ENCODE measurements at regions not wholly inside any gene's neighbourhood (a gene's known extent, or its start where the extent isn't known, plus 50 kb on each side); places are given as distances from the start of the nearest gene placed in this dataset.
"Not testable (repeated sequence)": the region's sequence is repeated elsewhere in the genome, so short reads cannot be mapped to it uniquely, and the experiment has no call there.

DNA sequence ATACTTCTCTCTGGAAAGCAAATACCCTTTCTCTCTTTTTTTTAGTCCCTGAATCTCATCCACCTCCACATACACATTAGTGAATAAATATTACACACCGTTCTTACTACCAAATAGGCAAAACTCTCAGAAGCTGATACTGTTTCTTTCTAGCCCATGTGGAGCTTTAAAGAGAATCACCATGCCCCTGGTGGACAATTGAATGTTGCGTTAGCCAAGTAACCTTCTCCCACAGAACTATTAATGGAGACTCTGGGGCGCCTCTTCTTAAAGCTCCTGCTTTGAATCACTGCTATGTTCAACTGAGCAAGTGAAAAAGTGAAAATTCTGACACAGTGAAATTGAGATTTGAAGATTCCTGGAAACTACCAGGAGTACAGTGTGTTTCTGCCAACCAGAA is 522.8 kb upstream of the CDH7 start:
- FAIRE-seq, result no peak
- no peak for DNase-seq (ENCODE audit: extremely low spot score, insufficient read length, low read depth)

DNA sequence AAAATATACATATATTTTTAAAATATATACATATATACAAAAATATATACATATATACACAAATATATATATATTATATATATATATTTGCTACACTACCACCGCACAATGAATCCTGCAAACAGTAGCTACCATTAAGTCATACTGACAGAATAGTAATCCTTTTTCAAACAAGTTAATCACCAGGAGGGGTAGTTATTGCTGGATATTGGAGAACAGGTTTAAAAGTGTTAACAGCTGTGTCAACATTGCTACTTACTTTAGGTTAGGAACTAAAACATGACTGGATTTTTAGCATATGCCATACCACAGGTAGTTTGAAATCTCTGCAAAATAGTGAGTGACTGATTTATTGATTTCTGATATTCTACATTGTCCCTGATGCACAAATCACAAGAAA is 529.1 kb upstream of the CDH7 start:
- DNase-seq (ENCODE audit: extremely low spot score, insufficient read length, low read depth), result no peak
- FAIRE-seq, result no peak

DNA sequence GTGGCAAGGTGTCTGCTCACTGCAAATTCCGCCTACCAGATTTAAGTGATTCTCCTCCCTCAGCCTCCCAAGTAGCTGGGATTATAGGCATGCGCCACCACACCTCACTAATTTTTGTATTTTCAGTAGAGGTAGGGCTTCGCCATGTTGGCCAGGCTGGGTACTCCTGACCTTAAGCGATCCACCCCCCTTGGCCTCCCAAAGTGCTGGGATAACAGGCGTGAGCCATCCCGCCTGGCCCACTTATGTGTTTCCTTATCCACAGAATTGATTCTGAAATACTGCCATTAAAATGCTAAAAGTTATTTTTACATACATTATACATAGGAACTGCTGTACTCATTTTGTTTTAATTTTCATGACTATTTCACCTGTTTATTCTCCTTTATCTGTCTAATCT is 529.7 kb upstream of the CDH7 start:
- DNase-seq (ENCODE audit: extremely low spot score, insufficient read length, low read depth) (no peak), FAIRE-seq (no peak)

DNA sequence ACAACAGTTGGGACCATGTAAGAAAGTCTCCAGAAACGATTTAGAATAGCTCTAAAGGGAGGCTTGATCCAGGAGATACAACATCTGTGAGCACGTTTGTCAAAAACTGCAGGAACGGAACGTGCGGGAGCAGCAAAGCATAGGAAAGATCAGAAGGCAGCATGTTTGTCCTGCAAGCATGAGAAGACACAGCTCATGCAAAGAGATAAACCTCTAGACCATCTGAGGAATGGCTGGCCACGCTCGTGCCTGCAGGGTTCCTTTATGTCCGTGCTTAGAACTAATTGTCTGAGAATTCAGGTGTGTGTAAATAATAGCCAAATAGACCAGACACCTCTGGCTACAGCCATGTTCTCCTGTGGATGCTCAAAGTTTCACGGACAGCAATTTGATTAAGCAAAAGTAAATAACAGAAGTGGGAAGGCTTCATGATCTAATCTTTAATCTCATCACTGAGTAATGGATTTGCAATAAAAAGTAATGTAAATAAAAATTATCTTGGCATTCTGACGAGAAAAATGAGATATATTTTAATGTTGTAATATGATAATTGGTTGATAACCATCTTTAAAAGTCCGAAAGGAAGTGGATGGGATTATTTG is 534.8 kb upstream of the CDH7 start:
- DNase-seq (ENCODE audit: extremely low spot score, insufficient read length, low read depth) (no peak), FAIRE-seq (no peak)

DNA sequence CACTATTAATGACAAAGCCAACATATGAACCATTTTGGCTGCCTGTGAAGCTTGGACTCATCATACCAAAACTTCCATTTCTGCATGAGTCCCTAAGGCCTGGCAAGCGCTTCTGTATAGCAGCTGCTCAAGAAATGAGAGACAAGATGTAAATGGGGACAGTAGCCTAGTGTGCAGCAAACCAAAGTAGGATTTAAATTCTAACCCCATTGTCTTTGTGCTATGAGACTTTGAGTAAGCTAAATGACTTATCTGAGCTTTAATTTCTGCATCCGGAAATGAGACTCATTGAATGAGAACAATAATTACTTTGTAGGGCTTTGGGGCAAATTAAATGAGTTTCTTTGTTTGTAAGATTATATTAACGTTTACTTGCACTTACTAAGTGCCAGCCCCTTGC is 536.4 kb upstream of the CDH7 start:
- FAIRE-seq (no peak), DNase-seq (ENCODE audit: extremely low spot score, insufficient read length, low read depth) (no peak)

DNA sequence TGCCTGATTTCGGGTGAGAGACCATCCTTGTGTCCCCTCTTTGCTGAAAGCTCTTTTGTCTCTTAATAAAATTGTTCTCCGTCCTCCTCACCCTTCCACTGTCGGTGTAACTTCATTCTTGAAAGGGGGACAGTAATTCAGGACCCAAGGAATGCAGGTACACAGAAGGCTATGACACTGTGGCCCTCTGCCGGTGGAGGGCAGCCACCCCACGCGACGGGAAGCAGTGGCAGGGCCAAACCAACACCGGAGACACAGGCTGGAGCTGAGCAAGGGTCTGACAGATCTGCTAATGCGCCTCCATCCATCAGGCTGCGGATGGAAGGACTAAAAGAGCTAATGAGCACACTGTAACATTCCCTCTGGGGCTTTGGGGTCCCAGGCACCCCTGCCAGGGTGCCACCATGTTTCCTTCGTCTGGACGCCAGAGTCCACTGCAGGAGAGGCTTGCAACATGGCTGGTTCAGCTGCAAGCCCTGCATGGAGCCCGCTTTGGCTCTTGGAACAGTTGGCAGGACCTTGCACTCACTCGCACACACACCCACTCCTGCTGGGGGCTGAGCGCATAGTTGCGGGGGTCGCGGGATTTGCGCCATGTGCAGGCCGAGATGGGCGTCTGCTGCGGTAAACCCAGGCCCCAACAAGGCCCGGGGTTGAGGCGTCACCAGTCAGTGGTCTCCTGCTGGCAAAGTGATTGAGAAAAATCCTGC is 544.1 kb upstream of the CDH7 start:
- DNase-seq (ENCODE audit: extremely low spot score, insufficient read length, low read depth), result no peak
- no peak for FAIRE-seq

DNA sequence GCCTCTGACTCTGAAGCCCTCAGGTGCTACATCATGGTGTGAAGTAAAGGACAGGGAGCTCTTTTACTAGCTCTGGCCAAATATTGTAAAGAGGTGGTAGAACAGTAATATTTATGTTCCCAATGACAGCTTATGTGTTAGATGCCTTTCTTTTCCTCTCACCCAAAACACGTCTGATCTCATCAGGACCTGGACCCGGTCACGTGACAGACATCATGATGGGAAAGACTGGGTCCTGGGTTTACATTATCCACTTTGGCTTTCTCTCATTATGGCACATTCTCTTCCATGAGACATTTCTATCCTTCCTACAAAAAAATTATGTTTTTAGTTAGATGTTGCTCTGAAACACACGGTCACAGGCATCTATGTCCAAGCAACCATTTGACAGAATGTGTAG is 548.7 kb upstream of the CDH7 start:
- no peak for DNase-seq (ENCODE audit: extremely low spot score, insufficient read length, low read depth)
- FAIRE-seq, result no peak

DNA sequence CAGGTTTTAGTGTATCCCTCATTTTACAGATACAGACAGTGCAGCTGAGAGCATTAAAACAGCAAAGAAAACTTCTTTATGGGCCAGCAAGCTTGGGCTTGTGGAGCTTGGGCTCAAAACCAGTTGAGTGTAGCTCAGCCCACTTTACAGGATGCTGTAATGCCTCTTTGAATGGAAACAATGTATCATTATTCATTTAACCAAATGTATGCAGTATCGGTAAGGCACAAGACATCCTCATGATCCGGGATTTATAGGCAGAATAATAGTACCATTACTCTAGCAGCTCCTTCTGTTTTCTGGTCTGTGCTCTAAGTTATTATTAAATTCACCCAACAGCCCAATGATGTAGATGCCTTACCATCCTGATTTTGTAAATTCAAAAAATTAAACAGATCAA is 575.1 kb upstream of the CDH7 start:
- DNase-seq (ENCODE audit: extremely low spot score, insufficient read length, low read depth) (no peak), FAIRE-seq (no peak)

DNA sequence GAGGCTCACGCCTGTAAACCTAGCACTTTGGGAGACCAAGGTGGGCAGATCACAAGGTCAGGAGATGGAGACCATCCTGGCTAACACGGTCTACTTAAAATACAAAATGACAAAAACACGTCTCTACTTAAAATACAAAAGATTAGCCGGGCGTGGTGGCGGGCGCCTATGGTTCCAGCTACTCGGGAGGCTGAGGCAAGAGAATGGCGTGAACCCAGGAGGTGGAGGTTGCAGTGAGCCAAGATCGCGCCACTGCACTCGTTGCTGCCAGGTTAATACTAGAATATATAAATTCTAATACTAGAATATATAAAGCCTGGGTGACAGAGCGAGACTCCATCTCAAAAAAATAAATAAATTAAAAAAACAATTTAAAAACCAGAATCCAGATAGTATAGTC is 588.7 kb upstream of the CDH7 start:
- DNase-seq (ENCODE audit: extremely low spot score, insufficient read length, low read depth); FAIRE-seq: not testable (repeated sequence)

DNA sequence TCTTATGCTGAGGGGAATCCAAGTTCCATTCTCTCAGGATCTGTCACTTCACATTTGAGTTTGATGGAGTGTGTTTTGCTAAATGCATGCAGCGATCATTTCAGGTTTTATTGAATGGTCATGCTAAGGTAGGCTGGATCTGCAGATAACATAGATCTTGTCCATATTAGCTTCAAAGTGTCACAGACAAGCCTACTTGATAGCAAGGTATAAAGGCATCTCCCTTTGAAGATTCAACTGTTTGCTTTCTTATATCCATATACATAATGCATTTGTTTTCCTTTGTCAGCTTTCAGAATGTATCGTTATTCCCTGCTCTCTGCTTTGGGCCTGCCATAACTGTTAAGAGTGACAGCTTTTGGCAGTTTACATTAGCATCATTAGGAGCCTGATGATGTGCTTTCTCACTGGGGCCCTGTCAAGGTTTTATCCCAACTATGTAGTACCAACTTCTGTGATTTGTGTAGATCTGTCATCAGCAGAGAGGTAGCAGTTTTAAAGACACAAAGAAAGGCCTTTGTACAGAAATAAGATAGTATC is 604.3 kb upstream of the CDH7 start:
- FAIRE-seq, result no peak
- no peak for DNase-seq (ENCODE audit: extremely low spot score, insufficient read length, low read depth)

DNA sequence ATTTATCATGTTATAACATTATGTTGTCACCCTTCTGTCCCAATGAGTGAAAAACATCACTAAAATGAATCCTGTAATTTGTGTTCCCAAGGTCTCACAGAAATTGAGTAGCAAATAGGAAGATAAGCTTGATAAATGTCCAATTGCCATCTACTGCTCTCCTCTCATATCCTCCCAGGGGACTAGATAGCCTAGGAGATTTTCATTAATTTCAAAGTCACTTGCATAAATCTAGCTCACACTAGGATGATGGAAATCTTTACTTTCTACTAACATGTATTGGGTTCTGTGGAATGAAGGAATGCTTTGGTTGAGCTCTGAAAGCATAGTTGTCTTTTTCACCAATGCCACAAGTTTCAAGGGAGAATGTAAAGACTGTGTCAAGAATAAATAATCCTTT is 605.5 kb upstream of the CDH7 start:
- no peak for FAIRE-seq
- no peak for DNase-seq (ENCODE audit: extremely low spot score, insufficient read length, low read depth)

DNA sequence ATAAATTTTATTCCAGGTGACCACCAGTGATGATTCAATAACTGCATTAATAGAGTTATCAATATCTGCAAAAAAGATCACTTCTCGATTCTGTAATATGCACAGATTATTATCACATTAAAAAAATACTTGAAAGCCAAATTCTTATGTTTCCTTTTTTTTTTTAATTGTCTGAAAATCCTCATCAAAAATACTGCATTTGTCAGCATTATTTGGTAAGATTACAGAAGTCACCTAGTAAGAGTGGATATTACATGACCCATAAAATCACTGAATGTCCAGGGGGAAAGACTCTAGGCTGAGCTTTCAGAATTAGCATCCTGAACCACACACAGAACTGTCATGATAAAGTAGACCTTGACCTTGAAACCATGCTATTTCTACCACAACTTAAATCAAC is 617.2 kb upstream of the CDH7 start:
- no peak for DNase-seq (ENCODE audit: extremely low spot score, insufficient read length, low read depth)
- no peak for FAIRE-seq

DNA sequence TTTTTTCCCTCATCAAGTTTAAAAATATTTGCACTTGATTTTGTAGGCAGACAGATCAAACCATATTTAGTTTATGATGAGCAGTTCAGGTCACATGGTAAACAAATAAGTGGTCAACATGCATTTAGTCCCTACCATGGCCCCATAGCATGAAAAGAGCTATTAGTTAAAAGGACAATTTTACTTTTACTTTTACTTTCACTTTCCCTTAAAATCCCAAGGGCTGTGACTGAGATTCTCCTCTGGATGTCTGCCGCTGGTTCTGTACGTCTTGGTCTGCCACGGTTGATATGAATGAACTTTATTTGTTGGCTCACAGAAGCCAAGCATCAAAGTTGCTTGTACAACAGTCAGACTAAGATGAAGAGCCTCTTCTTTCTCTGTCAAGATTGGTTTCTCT is 626.2 kb upstream of the CDH7 start:
- DNase-seq (ENCODE audit: extremely low spot score, insufficient read length, low read depth) (no peak), FAIRE-seq (no peak)

DNA sequence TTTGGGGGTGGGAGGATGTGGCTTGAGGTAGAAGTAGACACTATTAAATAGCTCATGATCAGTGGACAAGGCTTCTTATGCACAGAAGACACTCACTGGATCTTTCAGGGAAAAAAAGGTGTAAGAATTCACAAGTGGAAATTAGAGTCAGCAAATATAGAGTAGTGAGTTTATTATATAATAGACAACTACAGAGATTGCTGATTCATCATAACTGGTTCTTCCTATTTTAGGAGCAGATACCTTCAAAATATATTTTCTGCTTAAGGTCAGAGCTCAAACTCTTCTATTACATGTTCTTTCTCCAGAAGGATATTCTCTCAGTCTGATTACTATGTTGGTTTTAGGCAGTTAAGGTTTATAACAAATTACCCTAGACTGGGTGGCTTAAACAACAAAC is 646.9 kb upstream of the CDH7 start:
- FAIRE-seq (no peak), DNase-seq (ENCODE audit: extremely low spot score, insufficient read length, low read depth) (no peak)

DNA sequence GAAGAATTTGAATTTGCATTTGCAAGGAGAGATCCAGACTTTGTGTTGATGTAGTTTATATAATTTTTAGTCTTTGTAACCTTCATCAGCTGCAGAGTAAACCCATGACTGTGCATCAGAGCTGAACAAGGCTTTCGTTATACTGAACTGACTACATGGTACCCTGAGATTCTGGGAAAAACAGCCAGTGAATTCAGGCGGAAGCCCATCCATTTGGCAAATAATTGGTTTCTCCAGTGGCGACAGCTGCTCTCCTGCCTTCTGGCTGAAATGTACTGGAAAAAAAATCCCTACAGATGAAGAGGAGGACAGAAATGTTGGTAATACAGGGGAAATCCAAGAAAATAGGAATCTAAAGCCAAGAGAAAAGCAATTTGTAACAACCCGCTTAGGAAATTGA is 657.5 kb upstream of the CDH7 start:
- FAIRE-seq, result no peak
- no peak for DNase-seq (ENCODE audit: extremely low spot score, insufficient read length, low read depth)

DNA sequence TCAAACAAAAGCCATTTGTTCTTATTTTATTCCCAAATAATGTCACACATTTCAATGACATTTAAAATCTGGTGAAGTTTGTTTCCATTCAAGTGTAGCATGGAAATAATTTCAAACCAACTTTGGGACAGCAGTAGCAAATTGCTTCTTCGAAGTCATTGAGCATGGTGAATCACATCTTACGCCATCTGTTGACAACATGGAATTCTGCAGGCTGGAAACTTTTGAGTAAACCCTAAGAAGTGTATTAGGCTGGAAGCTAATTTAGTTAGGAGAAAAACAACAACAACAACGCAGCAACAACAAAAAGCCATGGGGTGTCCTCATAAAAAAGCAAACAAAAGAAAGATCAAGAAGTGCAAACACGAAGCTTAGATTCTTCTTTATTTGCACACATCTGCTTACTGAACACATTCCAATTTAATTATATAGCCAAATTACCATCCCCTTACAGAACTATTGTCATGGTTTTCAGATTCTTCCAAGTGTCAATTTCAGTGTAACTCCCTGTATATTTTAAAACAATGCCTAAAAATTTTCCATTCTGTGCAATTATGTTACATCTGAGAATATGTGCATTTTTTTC is 659.0 kb upstream of the CDH7 start:
- FAIRE-seq (no peak), DNase-seq (ENCODE audit: extremely low spot score, insufficient read length, low read depth) (no peak)

DNA sequence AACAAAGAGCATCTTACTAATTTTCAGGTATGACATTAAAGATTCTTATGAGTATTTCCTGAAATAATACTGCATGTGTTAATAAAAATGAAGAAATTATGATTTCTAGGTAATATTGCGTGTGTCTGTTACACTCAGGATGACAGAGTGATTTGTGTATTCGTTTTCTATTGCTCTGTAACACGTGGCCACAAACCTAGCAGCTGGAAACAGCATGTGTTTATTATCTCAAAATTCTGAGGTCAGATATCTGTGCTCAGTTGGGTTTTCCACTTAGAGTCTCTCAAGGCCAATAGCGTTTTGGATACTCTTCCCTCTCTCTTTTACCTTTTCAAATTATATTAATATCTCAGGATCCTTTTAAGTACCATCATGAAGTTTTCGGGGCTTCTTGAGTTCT is 667.9 kb upstream of the CDH7 start:
- no peak for FAIRE-seq
- DNase-seq (ENCODE audit: extremely low spot score, insufficient read length, low read depth), result no peak

DNA sequence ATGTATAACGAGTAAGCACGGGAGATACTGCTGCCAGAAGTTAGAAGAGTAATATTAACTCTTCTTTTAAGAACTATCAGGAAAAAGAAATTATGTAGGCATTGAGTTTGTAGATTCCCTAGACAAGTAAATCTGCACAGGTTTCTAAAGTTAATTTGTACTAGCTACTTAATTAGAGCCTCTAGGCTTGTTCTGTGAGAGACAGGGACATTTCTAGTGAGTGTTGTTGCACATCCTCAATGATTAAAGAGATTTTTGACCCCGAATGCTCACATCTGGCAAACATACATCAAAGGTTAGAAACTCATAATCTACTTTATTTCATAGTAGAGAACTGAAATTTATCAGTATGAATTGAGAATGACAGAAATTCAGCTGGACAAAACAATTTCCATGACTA is 669.0 kb upstream of the CDH7 start:
- DNase-seq (ENCODE audit: extremely low spot score, insufficient read length, low read depth) (no peak), FAIRE-seq (no peak)

DNA sequence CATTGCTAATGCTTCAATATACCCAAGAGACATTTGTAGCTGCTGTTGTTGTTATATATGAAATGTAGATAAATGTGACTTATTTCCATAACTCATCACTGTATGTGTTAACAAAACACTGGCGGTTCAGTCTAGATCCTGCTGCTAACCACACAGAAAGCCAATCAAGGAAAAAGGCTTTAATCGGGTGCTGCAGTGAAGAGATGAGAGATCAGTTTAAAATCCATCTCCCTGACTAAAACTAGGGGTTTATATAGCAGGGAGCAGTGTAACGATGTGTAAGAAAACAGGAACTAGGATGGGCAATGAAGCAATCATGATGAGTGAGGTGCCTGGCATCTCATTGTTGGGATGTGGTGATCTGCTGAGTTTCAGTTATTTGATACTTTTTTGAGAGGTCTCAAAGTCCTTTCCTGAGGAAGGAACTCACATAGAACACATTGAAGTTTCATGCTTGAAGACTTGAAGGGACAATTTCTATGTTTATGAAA is 677.7 kb upstream of the CDH7 start:
- no peak for DNase-seq (ENCODE audit: extremely low spot score, insufficient read length, low read depth)
- FAIRE-seq, result no peak

DNA sequence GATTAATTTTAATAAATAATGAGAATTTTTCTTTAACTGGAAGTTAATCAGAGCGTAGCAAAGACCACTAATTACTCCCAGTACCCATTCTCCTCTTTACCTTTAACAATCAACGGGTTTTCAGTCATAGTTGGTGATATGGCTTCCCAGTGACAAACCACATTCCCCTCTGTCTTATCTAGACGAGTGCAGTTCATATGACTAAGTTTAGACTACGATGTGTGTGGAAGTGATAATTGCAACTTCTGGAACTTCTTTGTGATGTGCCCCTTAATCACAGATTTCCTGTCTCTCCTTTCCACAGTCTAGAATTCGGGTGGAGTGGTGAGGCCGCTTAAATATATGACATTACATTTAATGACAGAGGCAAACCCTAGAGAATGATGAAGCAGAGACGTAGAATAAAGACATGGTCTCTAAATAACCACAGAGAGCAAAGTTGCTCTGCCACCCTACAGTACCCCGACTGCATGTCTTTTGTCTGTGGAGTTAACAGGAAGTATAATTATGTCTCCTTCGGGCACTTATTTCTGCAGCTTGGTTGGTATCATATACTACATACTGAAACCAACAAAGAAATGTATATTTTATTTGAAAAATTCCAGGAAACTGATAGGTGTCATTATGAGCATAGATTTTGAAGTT is 693.3 kb upstream of the CDH7 start:
- no peak for DNase-seq (ENCODE audit: extremely low spot score, insufficient read length, low read depth)
- no peak for FAIRE-seq

DNA sequence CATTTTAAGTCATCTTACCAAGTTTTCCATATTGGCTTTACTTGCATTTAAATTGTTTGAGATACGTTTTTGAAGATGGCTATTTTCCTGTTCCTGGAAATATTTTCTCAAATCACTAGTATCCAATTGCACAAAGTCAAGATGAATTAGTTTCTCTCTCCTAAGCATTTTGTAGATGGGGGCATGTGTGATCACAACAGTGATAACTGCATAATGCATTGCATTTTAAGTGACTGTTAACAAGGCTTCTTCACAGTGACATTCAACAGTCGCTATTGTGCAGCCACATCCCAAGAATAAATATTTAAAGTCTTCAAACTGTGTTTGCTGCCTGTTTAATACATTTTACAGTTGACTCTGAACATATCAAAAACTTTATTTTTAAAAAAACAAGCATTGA is 694.2 kb upstream of the CDH7 start:
- DNase-seq (ENCODE audit: extremely low spot score, insufficient read length, low read depth) (no peak), FAIRE-seq (no peak)

All from GM18507 (cell line).